Esophagus muscularis mucosa (tissue), 4 donors: ENCODE measurements at regions not wholly inside any gene's neighbourhood (a gene's known extent, or its start where the extent isn't known, plus 50 kb on each side); places are given as distances from the start of the nearest gene placed in this dataset.

ENCODE experiments used
- CTCF ChIP-seq, 3 experiments: fragments of 200-600 bp in 2 of 3; fragments of 450-650 bp in 1 of 3; sonication (generic) in 2 of 3; IDR thresholded peaks; one replicate each; pipeline ENCODE4 v1.5.1; 2017 to 2019; ENCODE audit warnings: antibody characterized with exemption in 3 of 3, mild to moderate bottlenecking in 2 of 3, moderate library complexity in 1 of 3
- EP300 ChIP-seq: sonication (generic); formaldehyde crosslinking; IDR thresholded peaks from one replicate; pipeline ENCODE4 v1.6.1; 2017; ENCODE audit warnings: antibody characterized with exemption
- POLR2A ChIP-seq: fragments of 450-650 bp; IDR thresholded peaks from one replicate; pipeline ENCODE4 v1.6.1; 2017; ENCODE audit warnings: antibody characterized with exemption, moderate library complexity, mild to moderate bottlenecking, low read depth
- POLR2AphosphoS5 ChIP-seq, 2 donors: sonication (generic); formaldehyde crosslinking; IDR thresholded peaks; one replicate each; pipeline ENCODE4 v1.6.1; 2017; ENCODE audit warnings: antibody characterized with exemption in 2 of 2

- TF ChIP-seq CTCF (IDR thresholded peaks at IDR 0.05) (no peak), POLR2A (no peak), POLR2AphosphoS5 (IDR thresholded peaks at IDR 0.05) (no peak), EP300 (no peak)
Measured at GRCh38 chr5:85288914-85289313, 904.2 kb upstream of the EDIL3 start.
